HepG2 (cell line): ENCODE measurements at regions not wholly inside any gene's neighbourhood (a gene's known extent, or its start where the extent isn't known, plus 50 kb on each side); places are given as distances from the start of the nearest gene placed in this dataset.
A peak's percentile ranks its signal among the peaks of the same experiment; 100 is the strongest.

Experiments
- ATAC-seq: fragments of 200-7000 bp; cut with Tn5 transposase; 3 replicates; pipeline ENCODE4 v1.9.1; 2020; ENCODE audit warnings: mild to moderate bottlenecking, moderate library complexity
- BruUV-seq: library from RNA; stranded (reverse); fragments of 400-500 nt; replicated peaks from 2 replicates; lab custom pipeline; 2021; lab: Mats Ljungman, UMichigan
- CTCF ChIA-PET: fragments of 300-600 bp; formaldehyde crosslinking; extraction: SDS; loops from one replicate; lab custom pipeline; 2021; ENCODE audit warnings: low total read pairs, inconsistent platforms, low intra/inter-chr PET ratio; lab: Yijun Ruan, JAX
- POLR2A ChIA-PET: fragments of 350-600 bp; sonication (Branson Sonifier 250); formaldehyde crosslinking; loops from one replicate; lab custom pipeline; 2020; ENCODE audit warnings: antibody characterized with exemption, inconsistent platforms; lab: Yijun Ruan, JAX
- DNase-seq: peaks from one replicate; pipeline ENCODE4 v3.0.0-alpha.2; 2015; ENCODE audit warnings: low spot score
- FAIRE-seq: peaks from 3 replicates; lab custom pipeline; 2011; peaks lifted over from hg19 to GRCh38; lab: Jason Lieb, UNC
- H2AFZ ChIP-seq: one replicate; pipeline ENCODE4 v1.6.1; 2011; ENCODE audit warnings: low read length, inconsistent platforms
- H3K27ac ChIP-seq: fragments of 300-600 bp; 3 replicates; pipeline ENCODE4 v1.8.0; 2011; ENCODE audit warnings: mixed run types, mild to moderate bottlenecking, mixed read lengths, low read length, inconsistent platforms; ENCODE audit not compliant: insufficient read depth; ENCODE audit errors: extremely low read length
- H3K27me3 ChIP-seq, 2 experiments: fragments of 200-600 bp in 1 of 2; 2 replicates in 1 of 2; 3 replicates in 1 of 2; pipeline versions ENCODE4 v1.6.0 to v1.8.0; 2011; ENCODE audit warnings: low read length in 2 of 2, mild to moderate bottlenecking in 2 of 2, moderate library complexity in 2 of 2, inconsistent platforms in 1 of 2; ENCODE audit not compliant: insufficient read depth in 2 of 2, control insufficient read depth in 1 of 2
- H3K36me3 ChIP-seq, 2 experiments: fragments of 200-600 bp in 1 of 2; replicated peaks in 1 of 2; 2 replicates in 1 of 2; 3 replicates in 1 of 2; pipeline versions ENCODE4 v1.5.1 to v1.8.0; 2011; ENCODE audit warnings: low read length in 2 of 2, inconsistent platforms in 1 of 2; ENCODE audit not compliant: insufficient read depth in 2 of 2, control insufficient read depth in 1 of 2
- H3K4me1 ChIP-seq: 2 replicates; pipeline ENCODE4 v1.5.1; 2012; ENCODE audit warnings: low read length, inconsistent platforms; ENCODE audit not compliant: insufficient read depth
- H3K4me2 ChIP-seq: 2 replicates; pipeline ENCODE4 v1.6.0; 2011; ENCODE audit warnings: low read depth, low read length, inconsistent platforms
- H3K4me3 ChIP-seq, 3 experiments: fragments of 200-600 bp in 1 of 3; sonication (generic), shearing (Covaris generic) in 1 of 3; replicated peaks in 1 of 3; 2 replicates each; pipeline ENCODE4 v1.5.1; 2011 to 2016; ENCODE audit warnings: low read length in 3 of 3, inconsistent platforms in 2 of 3, low read depth in 2 of 3, mild to moderate bottlenecking in 2 of 3, control low read depth in 1 of 3, mixed read lengths in 1 of 3; ENCODE audit not compliant: insufficient read depth in 1 of 3
- H3K79me2 ChIP-seq: one replicate; pipeline ENCODE4 v1.6.1; 2011; ENCODE audit warnings: low read length, inconsistent platforms; ENCODE audit not compliant: insufficient read depth
- H3K9ac ChIP-seq: 2 replicates; pipeline ENCODE4 v1.6.0; 2011; ENCODE audit warnings: mild to moderate bottlenecking, low read depth, low read length, inconsistent platforms; ENCODE audit not compliant: insufficient read depth
- H3K9me3 ChIP-seq: 2 replicates; pipeline ENCODE4 v1.5.1; 2012; ENCODE audit warnings: mild to moderate bottlenecking, low read length
- H4K20me1 ChIP-seq: 2 replicates; pipeline ENCODE4 v1.6.0; 2011; ENCODE audit warnings: inconsistent platforms, mild to moderate bottlenecking, low read length, moderate library complexity; ENCODE audit not compliant: insufficient read depth
- AGO1 ChIP-seq: fragments of 200-400 bp; formaldehyde crosslinking; IDR thresholded peaks from 2 replicates; pipeline ENCODE4 v1.6.1; 2017; ENCODE audit warnings: mild to moderate bottlenecking, low read depth, low read length, moderate library complexity; ENCODE audit not compliant: poor library complexity, severe bottlenecking
- ATF7 ChIP-seq, 2 experiments: fragments of 450-650 bp in 1 of 2; sonication (generic) in 1 of 2; formaldehyde crosslinking in 1 of 2; IDR thresholded peaks; 2 replicates each; pipeline versions ENCODE4 v1.4.0 to v1.6.1; 2016 to 2020; ENCODE audit warnings: antibody characterized with exemption in 1 of 2, mild to moderate bottlenecking in 1 of 2, missing genetic modification reagents in 1 of 2
- ZNF468 ChIP-seq: sonication (generic); formaldehyde crosslinking; IDR thresholded peaks from 2 replicates; pipeline ENCODE4 v1.8.0; 2022; ENCODE audit warnings: mild to moderate bottlenecking, moderate library complexity, missing genetic modification reagents
- in situ Hi-C: cut with HindIII; loops from 2 replicates; pipeline ENCODE4 v1.10.0; 2017; ENCODE audit warnings: low pct_unique_long_range_greater_than_20kb; ENCODE audit not compliant: extremely low pct_ligation_motif_present
- intact Hi-C: fragments of 100-400 bp; cut with micrococcal nuclease; formaldehyde crosslinking; loops from one replicate; pipeline ENCODE4 v1.10.0; 2022; ENCODE audit not compliant: unreplicated experiment
- TF ChIP-seq, protein P1 (sequence below): sonication (generic); formaldehyde crosslinking; IDR thresholded peaks from 2 replicates; pipeline ENCODE4 v1.4.0; 2020; ENCODE audit warnings: mild to moderate bottlenecking, missing genetic modification reagents

DNA sequence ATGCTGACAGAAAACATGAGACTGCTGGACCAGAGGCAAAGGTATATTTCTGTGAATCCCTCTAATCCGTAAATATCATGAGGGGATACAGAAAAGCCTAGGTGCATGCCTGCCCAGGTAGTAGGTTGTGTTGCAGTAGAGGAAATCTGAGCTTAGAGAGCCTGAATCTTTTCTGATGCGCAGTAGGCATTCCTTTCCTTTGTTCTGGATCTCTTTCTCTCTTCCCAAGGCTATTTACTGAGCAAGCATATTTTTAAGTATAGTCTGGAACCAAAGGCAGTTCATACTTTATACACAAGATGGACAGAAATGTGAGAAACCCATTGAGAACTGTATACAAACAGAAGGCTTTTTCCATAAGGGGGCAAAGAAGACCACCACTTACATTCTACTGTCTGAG is 359.3 kb downstream of the TMEM161B start (continued):
- TF ChIP-seq, protein P1, sequence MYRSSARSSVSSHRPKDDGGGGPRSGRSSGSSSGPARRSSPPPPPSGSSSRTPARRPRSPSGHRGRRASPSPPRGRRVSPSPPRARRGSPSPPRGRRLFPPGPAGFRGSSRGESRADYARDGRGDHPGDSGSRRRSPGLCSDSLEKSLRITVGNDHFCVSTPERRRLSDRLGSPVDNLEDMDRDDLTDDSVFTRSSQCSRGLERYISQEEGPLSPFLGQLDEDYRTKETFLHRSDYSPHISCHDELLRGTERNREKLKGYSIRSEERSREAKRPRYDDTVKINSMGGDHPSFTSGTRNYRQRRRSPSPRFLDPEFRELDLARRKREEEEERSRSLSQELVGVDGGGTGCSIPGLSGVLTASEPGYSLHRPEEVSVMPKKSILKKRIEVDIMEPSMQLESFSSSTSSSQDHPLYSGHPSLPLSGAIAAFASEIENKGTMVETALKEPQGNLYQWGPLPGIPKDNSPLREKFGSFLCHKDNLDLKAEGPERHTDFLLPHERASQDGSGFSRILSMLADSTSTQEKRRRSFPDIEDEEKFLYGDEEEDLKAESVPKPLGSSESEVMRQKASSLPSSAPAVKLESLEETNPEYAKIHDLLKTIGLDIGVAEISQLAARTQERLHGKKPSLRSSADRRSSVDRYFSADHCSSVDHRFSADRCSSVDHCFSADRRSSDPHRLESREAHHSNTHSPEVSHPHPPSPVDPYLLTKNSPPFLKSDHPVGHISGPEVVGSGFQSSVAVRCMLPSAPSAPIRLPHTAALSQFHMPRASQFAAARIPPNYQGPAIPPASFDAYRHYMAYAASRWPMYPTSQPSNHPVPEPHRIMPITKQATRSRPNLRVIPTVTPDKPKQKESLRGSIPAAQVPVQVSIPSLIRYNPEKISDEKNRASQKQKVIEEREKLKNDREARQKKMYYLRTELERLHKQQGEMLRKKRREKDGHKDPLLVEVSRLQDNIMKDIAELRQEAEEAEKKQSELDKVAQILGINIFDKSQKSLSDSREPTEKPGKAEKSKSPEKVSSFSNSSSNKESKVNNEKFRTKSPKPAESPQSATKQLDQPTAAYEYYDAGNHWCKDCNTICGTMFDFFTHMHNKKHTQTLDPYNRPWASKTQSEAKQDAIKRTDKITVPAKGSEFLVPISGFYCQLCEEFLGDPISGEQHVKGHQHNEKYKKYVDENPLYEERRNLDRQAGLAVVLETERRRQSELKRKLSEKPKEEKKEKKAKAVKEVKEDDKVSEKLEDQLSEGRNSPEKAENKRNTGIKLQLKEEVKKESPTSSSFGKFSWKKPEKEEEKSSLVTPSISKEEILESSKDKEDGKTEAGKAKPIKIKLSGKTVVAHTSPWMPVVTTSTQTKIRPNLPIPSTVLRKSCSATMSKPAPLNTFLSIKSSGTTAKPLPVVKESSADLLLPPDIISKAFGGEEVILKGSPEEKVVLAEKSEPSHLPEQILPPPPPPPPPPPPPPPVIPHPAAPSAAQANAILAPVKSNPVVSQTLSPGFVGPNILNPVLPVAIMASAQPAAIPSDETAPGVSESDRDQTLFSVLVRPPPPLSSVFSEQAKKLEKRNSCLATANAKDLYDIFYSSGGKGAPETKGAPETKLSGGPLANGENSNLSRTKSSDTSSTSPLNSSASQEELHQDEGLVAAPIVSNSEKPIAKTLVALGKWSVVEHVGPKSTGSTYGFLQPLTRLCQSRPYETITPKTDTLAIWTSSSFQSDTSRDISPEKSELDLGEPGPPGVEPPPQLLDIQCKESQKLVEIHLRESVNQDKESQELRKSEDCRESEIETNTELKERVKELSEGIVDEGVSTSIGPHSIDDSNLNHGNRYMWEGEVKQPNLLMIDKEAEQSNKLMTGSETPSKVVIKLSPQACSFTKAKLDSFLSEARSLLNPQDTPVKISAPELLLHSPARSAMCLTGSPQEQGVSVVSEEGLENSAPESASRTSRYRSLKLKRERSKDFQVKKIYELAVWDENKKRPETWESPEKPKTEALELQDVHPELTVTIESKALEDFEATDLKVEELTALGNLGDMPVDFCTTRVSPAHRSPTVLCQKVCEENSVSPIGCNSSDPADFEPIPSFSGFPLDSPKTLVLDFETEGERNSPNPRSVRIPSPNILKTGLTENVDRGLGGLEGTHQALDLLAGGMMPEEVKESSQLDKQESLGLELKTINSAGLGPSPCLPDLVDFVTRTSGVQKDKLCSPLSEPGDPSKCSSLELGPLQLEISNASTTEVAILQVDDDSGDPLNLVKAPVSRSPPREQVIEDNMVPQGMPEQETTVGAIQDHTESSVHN (CRISPR knock-in tag): no peak
- TF ChIP-seq ZNF468 (CRISPR knock-in tag): no peak

DNA sequence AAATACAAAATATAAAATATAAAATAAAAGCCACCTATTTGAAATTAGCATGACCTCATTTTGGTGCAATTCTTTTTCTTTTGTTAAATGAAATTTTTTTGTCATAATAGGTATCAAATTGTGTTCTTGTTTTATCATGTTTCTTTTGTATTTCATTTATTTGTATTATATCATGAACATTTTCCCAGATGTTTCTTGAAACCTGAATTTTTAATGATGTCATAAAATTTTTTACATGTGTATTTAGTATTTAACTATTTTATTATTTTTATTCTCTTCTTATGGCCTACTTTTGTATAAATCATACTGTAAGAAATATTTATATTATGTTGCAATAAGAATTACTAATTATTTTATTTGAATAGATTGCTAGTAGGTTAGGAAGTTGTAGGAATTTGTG is 361.7 kb downstream of the TMEM161B start:
- ChIA-PET POLR2A (no interaction called here), CTCF (no interaction called here)
- Histone ChIP-seq H3K27me3 (no peaks in the 10 kb centered on the region), H2AFZ (no peak overlapping the region), H3K36me3 (no peaks in the 10 kb centered on the region), H3K79me2 (no peaks in the 10 kb centered on the region), H3K4me3 (no peak overlapping the region), H3K9me3 (no peaks in the 10 kb centered on the region), H3K4me1 (no peaks in the 10 kb centered on the region), H4K20me1 (no peaks in the 10 kb centered on the region), H3K9ac (no peak overlapping the region), H3K27ac (no peak overlapping the region), H3K4me2 (no peak overlapping the region)
- peak; percentile 72 for TF ChIP-seq ATF7 (IDR thresholded peaks at IDR 0.05)
- no peak for TF ChIP-seq ATF7 (CRISPR knock-in tag; IDR thresholded peaks at IDR 0.05)
- no peak for TF ChIP-seq AGO1
- in situ Hi-C loops (no loop called here), intact Hi-C loops (no loop called here)
- DNase-seq (no peak), ATAC-seq (no peak), FAIRE-seq (no peak)
- BruUV-seq: no TSS peak
